UCSD-AML1 (cell line): ENCODE measurements at regions not wholly inside any gene's neighbourhood (a gene's known extent, or its start where the extent isn't known, plus 50 kb on each side); places are given as distances from the start of the nearest gene placed in this dataset.

Experiments
- DNase-seq: peaks from one replicate; lab custom pipeline; 2025; ENCODE audit not compliant: unreplicated experiment; lab: John Stamatoyannopoulos, UW

DNA sequence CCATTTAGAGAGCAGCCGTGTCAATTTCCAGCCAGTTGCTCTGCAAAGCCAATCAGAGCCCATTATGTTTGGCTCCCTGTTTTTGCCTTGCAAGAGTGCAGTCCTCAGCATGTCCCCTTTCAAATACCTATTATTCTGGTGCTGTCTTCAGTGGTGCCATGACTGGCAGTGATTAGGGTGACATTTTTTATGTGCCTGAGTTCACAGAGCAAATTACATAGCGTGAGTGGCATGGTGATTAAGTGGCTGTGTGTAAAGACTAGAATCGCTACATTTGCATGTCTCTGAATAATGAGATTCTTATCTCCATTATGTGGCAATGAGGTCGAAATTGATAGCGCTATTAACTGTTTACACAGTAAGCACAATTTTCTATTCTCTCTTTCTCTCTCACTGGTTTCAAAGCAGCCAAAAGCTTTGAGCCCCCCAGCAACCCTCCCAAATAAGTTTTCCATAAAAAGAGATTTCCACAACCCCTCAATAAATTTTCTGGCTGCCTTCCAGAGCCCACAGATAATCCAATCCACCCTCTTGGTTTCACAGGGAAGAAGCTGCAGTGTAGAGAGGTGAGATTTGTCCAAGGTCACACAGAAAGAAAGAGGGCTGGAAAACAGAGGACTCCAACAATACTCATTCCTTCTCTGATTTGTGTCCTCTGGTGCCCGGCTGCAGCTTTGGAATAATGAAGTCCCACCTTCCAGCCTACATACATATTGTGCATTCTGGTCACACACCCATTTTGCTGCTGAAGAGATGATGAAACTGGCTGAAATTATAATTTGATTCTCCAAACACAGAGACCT lies 58.8 kb upstream of the NUDT4 start:
- DNase-seq = no peak

DNA sequence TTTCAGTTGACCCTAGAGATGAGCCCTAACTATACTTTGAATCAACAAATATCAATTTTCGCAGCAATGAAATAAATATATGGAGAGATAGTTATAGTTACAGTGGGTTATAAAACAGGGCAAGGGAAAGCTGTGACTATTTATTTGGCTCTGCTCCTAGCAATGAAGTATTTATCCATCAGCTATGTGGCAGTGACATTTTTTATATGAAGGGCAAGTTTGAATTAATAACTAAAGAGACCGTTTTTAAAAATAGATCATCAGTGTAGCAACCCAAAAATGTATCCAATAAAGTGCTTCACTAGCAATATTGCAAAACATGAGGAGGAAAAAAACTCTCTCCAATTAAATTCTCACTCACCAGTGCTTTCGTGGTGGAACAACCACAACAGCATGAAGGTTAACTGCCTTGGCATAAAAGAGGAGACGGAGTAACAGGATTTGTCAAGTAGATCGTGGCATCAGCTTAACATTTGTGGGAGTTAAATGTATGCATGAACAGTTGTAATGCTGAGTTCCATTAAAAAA lies 58.1 kb upstream of the NUDT4 start:
- DNase-seq = no peak

DNA sequence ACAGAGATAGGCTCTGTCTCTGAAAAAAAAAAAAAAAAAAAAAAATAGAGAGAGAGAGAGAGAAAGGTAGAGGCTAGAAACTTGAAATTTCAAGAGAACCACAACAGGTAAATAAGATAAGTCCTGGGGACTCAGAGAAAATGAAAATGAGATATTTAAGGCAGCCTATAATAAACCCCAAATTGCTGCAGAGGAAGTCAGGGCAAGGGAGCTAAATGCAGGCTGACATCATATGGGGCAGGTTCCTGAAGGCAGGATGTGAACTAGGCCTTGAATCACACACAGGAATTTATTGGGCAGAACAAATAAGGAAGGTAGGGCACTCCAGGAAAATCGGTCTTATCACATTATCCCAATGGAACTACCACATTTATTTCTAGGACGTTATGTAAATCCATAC lies 54.9 kb upstream of the NUDT4 start:
- no peak for DNase-seq

DNA sequence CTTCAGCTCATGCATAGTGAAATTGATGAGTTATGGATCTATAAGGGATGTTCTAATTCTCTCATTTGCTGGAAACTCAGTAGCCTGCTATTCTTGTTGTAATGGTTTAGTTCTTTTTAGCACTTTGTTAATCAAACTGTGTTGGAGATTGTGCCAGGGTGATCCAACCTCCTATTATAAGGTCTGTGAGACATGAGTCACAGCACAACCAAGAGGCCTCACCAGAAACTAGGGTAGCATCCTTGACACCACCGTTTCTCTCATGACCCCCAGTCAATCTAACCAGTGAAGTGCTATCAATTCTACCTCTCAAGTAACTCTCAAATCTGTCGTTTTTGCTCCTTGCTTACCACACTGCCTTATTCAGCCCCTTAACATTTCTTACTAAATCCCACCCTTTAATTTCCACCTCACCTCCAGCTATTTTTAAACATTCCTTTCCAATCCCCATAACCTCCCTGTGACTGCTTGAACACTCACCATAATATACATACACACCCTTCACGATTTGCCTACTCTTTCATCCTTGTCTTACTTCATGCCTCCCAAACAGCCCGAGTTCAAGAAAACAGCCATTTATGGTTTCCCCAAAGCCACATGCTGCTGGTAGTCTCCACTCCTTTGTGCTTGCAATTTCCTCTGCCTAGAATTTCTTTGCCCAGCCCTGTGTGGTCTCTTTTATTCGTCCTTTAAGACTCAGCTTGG lies 53.9 kb upstream of the NUDT4 start:
- DNase-seq = no peak

DNA sequence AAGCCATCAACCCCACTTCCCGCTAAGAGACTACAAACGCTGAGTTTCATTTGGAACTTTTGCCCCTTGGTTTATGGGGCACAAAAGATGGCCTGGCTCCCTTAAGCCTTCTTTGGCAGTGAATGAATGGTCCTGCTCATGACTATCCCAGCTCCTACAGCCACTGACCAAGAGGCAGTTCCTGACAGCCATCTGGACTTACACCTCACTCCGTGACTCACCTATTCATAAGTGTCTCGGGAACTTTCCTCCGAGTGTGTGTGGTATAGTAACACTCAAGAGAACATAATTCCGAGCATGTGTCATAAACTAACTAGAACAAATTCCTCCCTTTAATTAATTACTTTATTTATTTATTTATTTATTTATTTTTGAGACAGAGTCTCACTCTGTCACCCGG lies 51.9 kb upstream of the NUDT4 start:
- DNase-seq = no peak
